Neuronal stem cell (in vitro differentiated cells): ENCODE measurements at regions not wholly inside any gene's neighbourhood (a gene's known extent, or its start where the extent isn't known, plus 50 kb on each side); places are given as distances from the start of the nearest gene placed in this dataset.

Source experiments
- DNase-seq: peaks from one replicate; pipeline ENCODE4 v3.0.0-alpha.2; 2013; ENCODE audit warnings: low spot score
- H2AFZ ChIP-seq: one replicate; pipeline ENCODE4 v1.6.1; 2013; ENCODE audit warnings: mild to moderate bottlenecking, low read length, inconsistent platforms
- H2AK5ac ChIP-seq: 2 replicates; pipeline ENCODE4 v1.6.1; 2013; ENCODE audit warnings: low read depth, mild to moderate bottlenecking, inconsistent platforms, low read length, moderate library complexity, mixed read lengths
- H2BK120ac ChIP-seq: 2 replicates; pipeline ENCODE4 v1.6.1; 2013; ENCODE audit warnings: low read depth, mild to moderate bottlenecking, inconsistent platforms, low read length, moderate library complexity, mixed read lengths
- H2BK12ac ChIP-seq: one replicate; pipeline ENCODE4 v1.6.1; 2013; ENCODE audit warnings: low read length, inconsistent platforms
- H2BK15ac ChIP-seq: 2 replicates; pipeline ENCODE4 v1.6.1; 2013; ENCODE audit warnings: mild to moderate bottlenecking, low read length, inconsistent platforms, mixed read lengths
- H2BK5ac ChIP-seq: one replicate; pipeline ENCODE4 v1.6.1; 2013; ENCODE audit warnings: inconsistent platforms, mild to moderate bottlenecking, low read length, moderate library complexity
- H3K14ac ChIP-seq: one replicate; pipeline ENCODE4 v1.6.1; 2013; ENCODE audit warnings: low read length, inconsistent platforms
- H3K18ac ChIP-seq: 2 replicates; pipeline ENCODE4 v1.6.1; 2013; ENCODE audit warnings: low read length, inconsistent platforms
- H3K23ac ChIP-seq: 2 replicates; pipeline ENCODE4 v1.6.1; 2013; ENCODE audit warnings: low read depth, mild to moderate bottlenecking, mixed read lengths, low read length, inconsistent platforms; ENCODE audit not compliant: poor library complexity
- H3K27ac ChIP-seq: replicated peaks from 3 replicates; pipeline ENCODE4 v1.5.1; 2013; ENCODE audit warnings: low read length, inconsistent platforms
- H3K27me3 ChIP-seq, 3 experiments: 2 replicates each; pipeline ENCODE4 v1.6.1; 2013; ENCODE audit warnings: low read length in 3 of 3, mild to moderate bottlenecking in 2 of 3, inconsistent platforms in 1 of 3, low read depth in 1 of 3, mixed read lengths in 1 of 3, moderate library complexity in 1 of 3; ENCODE audit not compliant: control insufficient read depth in 3 of 3, insufficient read depth in 3 of 3
- H3K36me3 ChIP-seq, 2 donors: replicated peaks in 1 of 2; 2 replicates each; pipeline ENCODE4 v1.6.1; 2013; ENCODE audit warnings: low read length in 2 of 2; ENCODE audit not compliant: control insufficient read depth in 2 of 2, insufficient read depth in 2 of 2
- H3K4ac ChIP-seq: 2 replicates; pipeline ENCODE4 v1.6.1; 2013; ENCODE audit warnings: inconsistent platforms, mild to moderate bottlenecking, low read length, moderate library complexity
- H3K4me1 ChIP-seq, 2 donors: 1 replicate in 1 of 2; 2 replicates in 1 of 2; pipeline ENCODE4 v1.6.1; 2013; ENCODE audit warnings: low read length in 2 of 2, low read depth in 1 of 2; ENCODE audit not compliant: control insufficient read depth in 2 of 2, insufficient read depth in 1 of 2
- H3K4me2 ChIP-seq: one replicate; pipeline ENCODE4 v1.6.1; 2013; ENCODE audit warnings: mild to moderate bottlenecking, low read length, inconsistent platforms; ENCODE audit not compliant: insufficient read depth, poor library complexity, severe bottlenecking
- H3K4me3 ChIP-seq, 2 donors: 2 replicates each; pipeline ENCODE4 v1.5.1; 2013; ENCODE audit warnings: low read length in 2 of 2, mild to moderate bottlenecking in 2 of 2, inconsistent platforms in 1 of 2, moderate library complexity in 1 of 2
- H3K79me1 ChIP-seq: one replicate; pipeline ENCODE4 v1.6.1; 2013; ENCODE audit warnings: low read depth, mild to moderate bottlenecking, inconsistent platforms, low read length, moderate library complexity
- H3K9ac ChIP-seq: one replicate; pipeline ENCODE4 v1.6.1; 2013; ENCODE audit warnings: mild to moderate bottlenecking, low read depth, low read length, inconsistent platforms; ENCODE audit not compliant: poor library complexity
- H3K9me3 ChIP-seq, 2 donors: replicated peaks in 1 of 2; 2 replicates each; pipeline versions ENCODE3 to v1.6.1; 2013; ENCODE audit warnings: low read length in 2 of 2, mild to moderate bottlenecking in 2 of 2, inconsistent platforms in 1 of 2, low read depth in 1 of 2, mixed read lengths in 1 of 2, moderate library complexity in 1 of 2; ENCODE audit not compliant: control insufficient read depth in 2 of 2, insufficient read depth in 1 of 2
- H4K8ac ChIP-seq: one replicate; pipeline ENCODE4 v1.6.1; 2013; ENCODE audit warnings: low read depth, mild to moderate bottlenecking, inconsistent platforms, low read length, moderate library complexity
- H4K91ac ChIP-seq: one replicate; pipeline ENCODE4 v1.6.1; 2013; ENCODE audit warnings: low read length, low read depth, mild to moderate bottlenecking, inconsistent platforms; ENCODE audit not compliant: poor library complexity
- WGBS, 2 donors: extraction: QIAGEN DNeasy Blood & Tissue Kit; methylation state at CpG; one replicate each; pipeline ENCODE4 v1.1.7; 2013; ENCODE audit warnings: missing lambda C conversion rate in 2 of 2, mixed read lengths in 1 of 2; ENCODE audit not compliant: insufficient read length in 2 of 2, insufficient replicate concordance in 1 of 2; ENCODE audit errors: extremely low coverage in 2 of 2; 5-methylcytosine and 5-hydroxymethylcytosine counted together

DNA sequence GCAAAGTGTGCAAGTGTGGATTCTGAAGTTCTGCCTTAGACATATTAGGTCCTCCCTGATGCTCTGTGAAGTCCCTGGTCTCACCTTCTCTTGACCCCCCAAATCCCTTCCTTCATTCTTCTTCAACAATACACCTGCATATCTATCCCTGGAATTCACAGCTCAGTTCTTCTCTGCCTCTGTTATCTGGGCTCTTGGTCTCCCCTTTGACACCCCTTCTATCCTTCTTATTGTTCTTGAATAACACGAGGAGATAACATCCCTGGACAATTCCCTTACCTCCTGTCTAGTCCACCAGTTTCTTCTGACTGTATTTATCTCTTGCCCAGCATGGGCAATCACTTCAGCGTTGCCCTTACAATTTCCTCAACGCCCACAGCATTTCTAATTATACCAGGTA, 104.8 kb upstream of the ATG10 start:
- Histone ChIP-seq H2BK15ac (no peak overlapping the region), H3K4me3 (no peak overlapping the region), H3K4ac (no peak overlapping the region), H3K4me1 (peaks cover 0 to 5% of the 10 kb centered on the region in 2 donors), H2BK120ac (no peak overlapping the region), H3K23ac (no peak overlapping the region), H3K18ac (no peak overlapping the region), H4K91ac (no peak overlapping the region), H2AK5ac (no peak overlapping the region), H3K9ac (no peak overlapping the region), H3K36me3 (no peaks in the 10 kb centered on the region), H4K8ac (no peak overlapping the region), H2BK12ac (no peak overlapping the region), H3K4me2 (no peak overlapping the region), H2BK5ac (no peak overlapping the region), H3K27ac (no peak overlapping the region), H3K9me3 (no peaks in the 10 kb centered on the region), H2AFZ (no peak overlapping the region), H3K14ac (no peak overlapping the region), H3K27me3 (no peaks in the 10 kb centered on the region), H3K79me1 (no peaks in the 10 kb centered on the region)
- no CpG with 5 or more reads among the region's 3 CpGs for WGBS, 2 donors
- no peak for DNase-seq

DNA sequence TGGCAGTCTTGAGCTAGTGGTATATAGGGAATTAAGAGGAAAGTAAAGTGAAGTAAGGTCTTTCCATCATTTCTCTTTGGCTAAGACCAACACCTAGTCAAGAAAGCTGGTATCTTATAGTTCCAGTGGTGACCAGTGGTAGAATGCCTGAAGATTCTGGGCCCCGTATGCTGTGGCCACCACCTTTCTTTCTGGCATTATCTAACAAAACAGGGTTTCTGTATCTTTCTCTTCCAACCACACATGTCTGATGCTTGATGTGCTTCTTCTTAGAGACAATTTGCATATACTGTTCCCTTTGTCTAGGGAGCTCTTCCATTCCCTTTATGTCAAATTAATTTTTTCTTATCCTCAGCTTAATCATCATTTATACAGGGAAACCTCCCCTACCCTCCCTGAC, 109.9 kb upstream of the SSBP2 start:
- H2BK5ac ChIP-seq = no peak overlapping the region
- H3K14ac ChIP-seq = no peak overlapping the region
- no peaks in the 10 kb centered on the region for H3K27me3 ChIP-seq
- no peak overlapping the region for H3K18ac ChIP-seq
- H2BK15ac ChIP-seq = no peak overlapping the region
- no peak overlapping the region for H3K9ac ChIP-seq
- peaks cover 5% of the 10 kb centered on the region in 2 donors for H3K4me1 ChIP-seq
- H4K91ac ChIP-seq = no peak overlapping the region
- H3K36me3 ChIP-seq = no peaks in the 10 kb centered on the region
- no peak overlapping the region for H3K27ac ChIP-seq
- H3K79me1 ChIP-seq = no peaks in the 10 kb centered on the region
- no peak overlapping the region for H2AFZ ChIP-seq
- no peak overlapping the region for H2BK12ac ChIP-seq
- WGBS, 2 donors = no CpG with 5 or more reads among the region's 1 CpG
- H4K8ac ChIP-seq = no peak overlapping the region
- no peak for DNase-seq
- H3K4ac ChIP-seq = no peak overlapping the region
- H3K4me3 ChIP-seq = no peak overlapping the region
- H3K4me2 ChIP-seq = no peak overlapping the region
- no peak overlapping the region for H3K23ac ChIP-seq
- no peak overlapping the region for H2BK120ac ChIP-seq
- H2AK5ac ChIP-seq = no peak overlapping the region
- no peaks in the 10 kb centered on the region for H3K9me3 ChIP-seq

GRCh38 chr5:81859624-81860023, 108.7 kb upstream of the SSBP2 start:
- no peaks in the 10 kb centered on the region for H3K79me1 ChIP-seq
- H2BK120ac ChIP-seq = no peak overlapping the region
- H4K91ac ChIP-seq = no peak overlapping the region
- no peaks in the 10 kb centered on the region for H3K36me3 ChIP-seq
- H2AFZ ChIP-seq = no peak overlapping the region
- H2BK5ac ChIP-seq = no peak overlapping the region
- no peak overlapping the region for H3K4me3 ChIP-seq
- H4K8ac ChIP-seq = no peak overlapping the region
- no peak overlapping the region for H3K27ac ChIP-seq
- H2BK12ac ChIP-seq = no peak overlapping the region
- no peaks in the 10 kb centered on the region for H3K9me3 ChIP-seq
- H3K23ac ChIP-seq = no peak overlapping the region
- no peak overlapping the region for H3K9ac ChIP-seq
- no peak overlapping the region for H2AK5ac ChIP-seq
- no peak overlapping the region for H3K18ac ChIP-seq
- H3K4me2 ChIP-seq = no peak overlapping the region
- no peak overlapping the region for H3K4ac ChIP-seq
- WGBS, 2 donors = no CpG with 5 or more reads among the region's 6 CpGs
- no peak for DNase-seq
- no peaks in the 10 kb centered on the region for H3K27me3 ChIP-seq
- H3K14ac ChIP-seq = no peak overlapping the region
- H2BK15ac ChIP-seq = no peak overlapping the region
- H3K4me1 ChIP-seq = peaks cover 5 to 15% of the 10 kb centered on the region in 2 donors

GRCh38 chr5:81856948-81857928, 106.3 kb upstream of the SSBP2 start:
- Histone ChIP-seq H4K91ac (no peak overlapping the region), H3K18ac (peak overlapping the region; percentile 17), H2AK5ac (peak overlapping the region; percentile 36), H3K79me1 (no peaks in the 10 kb centered on the region), H2BK5ac (no peak overlapping the region), H2AFZ (peak overlapping the region; percentile 41), H3K27ac (no peak overlapping the region), H3K4ac (no peak overlapping the region), H3K9me3 (no peaks in the 10 kb centered on the region), H3K4me2 (no peak overlapping the region), H2BK120ac (no peak overlapping the region), H3K4me1 (peaks cover 11 to 34% of the 10 kb centered on the region in 2 donors), H3K36me3 (no peaks in the 10 kb centered on the region), H2BK12ac (no peak overlapping the region), H3K14ac (no peak overlapping the region), H3K9ac (no peak overlapping the region), H4K8ac (no peak overlapping the region), H3K27me3 (no peaks in the 10 kb centered on the region), H3K4me3 (no peak overlapping the region), H3K23ac (no peak overlapping the region), H2BK15ac (no peak overlapping the region)
- DNase-seq = no peak
- WGBS, 2 donors = no CpG with 5 or more reads among the region's 14 CpGs
